Glomerular visceral epithelial cell (primary cell): ENCODE measurements at regions not wholly inside any gene's neighbourhood (a gene's known extent, or its start where the extent isn't known, plus 50 kb on each side); places are given as distances from the start of the nearest gene placed in this dataset.
"Not testable (repeated sequence)": the region's sequence is repeated elsewhere in the genome, so short reads cannot be mapped to it uniquely, and the experiment has no call there.

ENCODE experiments used
- DNase-seq: peaks from one replicate; pipeline ENCODE4 v3.0.0-alpha.2; 2016; ENCODE audit errors: extremely low spot score

DNA sequence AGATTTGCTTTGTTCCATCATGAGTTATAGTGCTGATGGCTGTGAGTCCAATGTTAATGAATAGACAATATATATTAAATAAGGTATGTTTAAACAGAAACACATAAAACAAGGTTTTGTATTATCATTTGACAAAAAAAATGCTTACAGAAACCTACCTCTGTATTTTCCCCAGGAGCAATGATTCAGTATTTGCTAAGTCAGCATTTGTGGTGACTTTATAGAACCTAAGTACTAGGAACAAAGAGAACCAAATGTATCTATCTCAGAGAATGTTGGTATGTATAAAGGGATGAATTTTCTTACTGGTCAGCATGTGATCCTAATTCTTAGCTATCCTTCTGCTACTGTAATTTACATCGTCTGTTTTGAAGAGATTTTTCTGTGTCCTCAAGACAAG lies 421.5 kb upstream of the SEL1L start:
- no peak for DNase-seq

DNA sequence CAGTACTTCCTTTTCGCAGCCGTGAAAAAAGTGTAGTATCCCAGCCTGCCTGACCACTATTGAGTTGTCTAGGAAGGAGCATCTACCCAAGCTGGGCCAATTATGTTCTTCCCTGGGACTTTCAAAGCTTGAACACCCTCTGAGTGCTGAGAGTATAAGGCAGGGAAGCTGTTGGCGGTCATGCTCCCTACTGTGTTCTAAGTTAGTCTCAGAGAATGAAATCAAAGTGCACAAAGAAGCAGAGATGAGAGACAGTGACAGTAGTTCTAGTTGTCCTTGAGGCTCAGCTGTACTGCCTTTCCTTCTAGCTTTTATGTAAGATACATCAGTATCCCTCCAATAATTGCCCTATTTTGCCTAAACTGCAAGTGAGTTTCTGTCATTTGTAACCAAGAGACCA lies 427.1 kb upstream of the SEL1L start:
- no peak for DNase-seq

DNA sequence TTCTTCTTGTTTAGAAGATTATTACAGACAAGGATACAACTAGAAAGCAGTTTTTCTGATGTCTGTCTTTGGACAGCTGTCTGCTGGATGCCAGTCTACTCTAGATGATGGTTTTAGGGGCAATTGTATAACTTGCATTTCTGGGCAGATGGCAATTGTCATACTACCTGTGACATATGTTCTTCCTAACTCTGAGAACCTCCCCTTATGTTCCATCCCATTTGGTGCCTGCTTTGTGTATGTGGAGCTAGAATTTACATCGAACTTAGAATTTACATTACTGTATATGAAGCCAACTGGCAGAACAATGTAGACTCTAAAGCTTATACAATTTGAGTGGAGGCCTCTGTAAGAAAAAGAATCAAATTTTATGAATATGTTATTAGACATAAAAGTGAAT lies 430.2 kb upstream of the SEL1L start:
- DNase-seq: no peak

DNA sequence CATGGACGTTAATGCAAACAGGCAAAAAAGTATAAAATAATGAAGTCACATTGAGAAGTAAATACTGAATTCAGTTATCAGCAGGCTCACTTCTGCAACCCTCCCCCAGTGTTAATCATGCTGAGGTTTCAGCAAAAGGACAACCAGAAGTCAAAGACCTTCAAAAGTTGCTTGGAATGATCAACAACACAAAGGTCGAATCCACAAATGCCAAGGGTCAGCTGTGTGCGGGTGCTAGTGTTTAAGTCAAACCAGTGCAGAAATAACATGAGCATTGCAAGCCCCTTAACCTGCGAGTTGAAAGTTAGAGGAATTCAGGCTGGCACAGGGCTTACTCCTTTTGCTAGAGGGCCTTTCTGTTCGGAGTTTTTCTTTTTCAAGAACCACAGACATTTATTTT lies 436.7 kb upstream of the SEL1L start:
- DNase-seq: no peak

DNA sequence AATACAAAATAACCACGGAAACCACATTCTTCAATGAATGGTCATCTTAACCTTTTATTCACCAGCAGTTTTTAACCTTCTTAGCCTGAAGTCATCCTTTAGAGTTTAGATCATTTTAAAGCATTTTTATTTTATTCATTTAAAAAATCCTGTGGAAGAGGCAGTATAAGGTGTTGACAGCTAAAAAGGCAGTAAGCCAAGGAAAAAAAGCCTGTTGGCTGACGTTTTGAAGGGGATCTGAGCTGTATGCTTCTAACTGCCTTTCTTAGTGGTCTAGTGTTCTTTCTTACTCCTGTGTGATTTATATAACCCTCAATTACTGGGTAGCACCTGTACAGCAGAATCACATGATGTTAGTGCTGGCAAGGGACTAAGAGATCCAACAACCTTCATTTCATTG lies 438.3 kb upstream of the SEL1L start:
- no peak for DNase-seq

DNA sequence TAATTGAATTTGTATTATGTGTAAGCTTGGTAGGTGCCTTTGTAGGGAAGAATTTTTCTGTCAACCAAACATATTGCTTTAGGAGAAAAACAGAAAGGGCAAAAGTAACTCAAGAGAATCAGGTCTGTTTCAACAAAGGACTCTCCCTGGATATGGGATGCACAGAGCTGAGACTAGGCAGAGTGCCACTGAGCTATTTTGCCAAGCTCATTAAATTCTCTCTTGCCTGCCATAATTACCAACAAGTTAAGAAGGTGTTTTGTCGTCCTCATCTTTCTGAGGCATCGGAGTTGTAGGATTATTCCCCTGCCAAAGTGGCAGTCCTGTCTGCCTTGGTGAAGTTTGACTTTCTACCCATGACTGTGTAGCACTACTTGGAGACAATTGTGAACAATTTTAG lies 438.9 kb upstream of the SEL1L start:
- DNase-seq: no peak

DNA sequence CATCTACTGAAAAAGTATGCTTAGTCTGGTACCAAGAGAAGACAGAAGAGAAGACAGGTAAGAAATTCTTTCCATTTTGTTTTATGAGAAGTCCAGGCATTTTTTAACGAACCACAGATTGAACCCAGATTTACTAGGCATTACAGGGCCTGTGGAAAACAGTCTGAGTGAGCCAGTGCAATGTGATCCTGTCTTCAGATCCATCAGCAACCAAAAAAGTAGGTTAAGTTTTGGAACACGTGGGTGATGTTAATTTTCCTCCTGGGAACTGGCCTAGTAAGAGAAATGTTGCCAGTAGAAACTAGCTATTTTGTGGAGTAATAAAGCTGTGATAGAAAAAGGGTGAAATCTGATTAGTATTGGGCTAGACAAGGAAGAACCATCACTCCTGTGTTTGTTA lies 440.9 kb upstream of the SEL1L start:
- no peak for DNase-seq

DNA sequence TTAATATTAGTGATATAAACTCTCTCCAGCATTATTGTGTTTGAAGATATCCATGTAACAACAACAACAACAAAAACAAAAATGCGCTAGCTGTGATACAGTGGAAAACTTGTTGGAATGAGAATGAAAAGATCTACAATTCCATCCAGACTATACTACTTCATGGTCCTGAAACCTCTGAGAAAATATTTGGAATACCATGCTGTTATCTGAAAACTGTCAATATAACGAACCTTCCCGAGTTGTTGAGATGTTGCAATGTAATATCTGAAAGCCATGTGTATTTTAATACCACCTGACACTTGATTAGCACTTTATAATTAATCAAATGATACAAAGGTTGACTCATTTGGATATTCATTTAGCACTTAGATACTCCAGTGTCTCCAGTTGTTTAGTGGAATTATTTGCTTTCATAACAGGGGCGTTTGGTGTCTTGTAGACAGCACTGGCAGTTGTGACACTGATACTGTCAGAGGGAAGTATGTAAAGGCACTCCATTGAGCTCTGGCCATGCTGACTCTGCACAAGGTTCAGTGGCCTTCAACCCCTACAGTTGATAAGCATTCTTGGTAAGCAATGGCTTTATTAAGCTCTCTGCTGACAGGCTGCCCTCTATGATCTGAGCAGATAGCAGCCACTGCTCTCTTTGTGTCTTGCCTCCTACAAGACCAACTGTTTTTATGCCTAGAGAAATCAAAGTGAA lies 447.1 kb upstream of the SEL1L start:
- no peak for DNase-seq

DNA sequence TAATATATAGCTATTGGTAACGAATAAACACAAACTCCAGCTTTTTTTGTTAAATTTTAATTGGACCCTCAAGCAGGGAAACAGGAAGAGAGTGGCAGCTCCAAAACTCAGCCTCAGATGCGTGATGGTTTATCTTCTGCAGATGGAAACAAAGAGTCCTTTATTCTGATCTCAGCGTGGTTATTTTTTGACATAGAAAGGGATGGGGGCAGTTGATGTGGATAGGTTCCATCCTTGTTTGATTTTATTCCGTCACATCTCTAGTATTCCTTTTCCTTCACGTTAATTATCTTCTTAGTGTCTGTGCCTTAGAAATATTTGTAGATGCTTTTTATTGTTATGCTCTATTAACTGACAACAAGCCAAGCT lies 447.6 kb upstream of the SEL1L start:
- no peak for DNase-seq

DNA sequence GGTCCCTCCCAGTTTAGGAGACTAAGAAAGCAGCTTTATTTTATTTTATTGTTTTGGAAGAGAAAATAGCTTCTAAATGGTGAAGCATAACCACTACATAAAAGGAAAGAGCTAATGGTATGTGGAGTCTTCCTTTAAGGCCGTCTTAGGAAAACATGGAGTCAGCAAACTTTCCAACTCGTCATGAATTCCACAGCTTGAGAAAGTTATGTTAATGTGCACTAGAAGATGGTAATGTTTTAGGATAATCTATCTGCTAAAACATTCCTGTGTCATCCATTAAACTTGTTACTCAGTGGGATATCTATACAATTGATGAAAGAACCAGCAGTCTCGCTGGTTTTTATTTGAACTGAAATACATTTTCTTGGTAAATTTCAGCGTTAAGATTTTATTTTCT lies 448.4 kb upstream of the SEL1L start:
- DNase-seq: no peak

DNA sequence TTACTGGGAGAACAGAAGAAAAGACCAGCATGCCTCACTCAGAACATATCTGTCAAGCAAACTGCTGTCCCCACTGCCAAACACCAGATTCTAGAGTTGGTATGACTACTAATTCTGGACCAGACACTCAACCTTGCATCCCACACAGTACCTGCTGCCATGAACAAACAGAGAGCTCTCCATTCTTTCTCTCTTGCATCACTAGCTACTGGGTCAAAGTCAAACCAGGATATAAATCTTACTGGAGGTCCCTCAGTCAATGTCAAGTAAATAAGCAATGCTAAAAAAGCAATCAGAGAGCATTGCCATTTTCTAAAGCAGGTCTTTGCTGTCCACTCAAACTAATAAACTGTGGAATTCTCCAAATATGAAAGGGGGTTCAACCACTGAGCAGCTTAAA lies 452.4 kb upstream of the SEL1L start:
- DNase-seq: no peak

DNA sequence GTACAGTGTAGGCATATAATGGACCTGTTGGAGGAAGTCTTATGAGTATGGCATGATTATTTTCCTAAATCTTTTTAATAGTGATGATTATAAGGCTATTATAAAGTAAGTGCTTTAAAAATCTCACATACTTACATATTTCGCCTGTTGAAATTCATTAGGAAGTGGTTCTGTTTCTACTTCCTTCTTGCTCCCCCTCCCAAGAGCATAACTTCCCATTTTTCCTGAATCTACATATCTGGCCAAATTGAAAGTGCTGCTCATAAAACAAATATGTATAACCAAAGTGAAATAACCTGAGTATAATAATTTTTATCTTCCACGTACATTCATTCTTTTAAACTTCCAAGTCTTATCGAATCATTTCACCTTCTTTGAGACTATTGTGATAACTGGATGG lies 455.6 kb upstream of the SEL1L start:
- no peak for DNase-seq

DNA sequence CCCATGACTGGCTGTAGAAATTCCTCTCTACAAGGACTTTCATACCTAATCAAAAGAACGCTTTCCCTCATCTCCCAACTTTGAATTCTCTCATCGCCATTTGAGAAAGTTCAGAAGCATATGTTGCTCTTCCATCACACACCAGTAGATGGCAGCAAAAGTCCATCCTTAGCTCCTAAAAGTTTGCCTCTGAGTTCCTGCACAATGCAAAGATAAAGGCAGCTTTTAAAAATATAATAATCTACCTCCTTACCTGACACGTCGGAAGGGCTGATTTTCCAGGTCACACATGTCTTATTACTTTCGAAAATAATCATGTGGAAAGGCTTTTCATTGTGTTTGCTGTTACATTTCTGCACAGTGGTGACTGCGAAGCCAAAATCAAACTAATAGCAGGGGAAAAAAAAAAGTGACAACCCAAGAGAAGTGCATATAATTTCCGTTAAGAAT lies 456.7 kb upstream of the SEL1L start:
- peak; percentile 36 for DNase-seq

DNA sequence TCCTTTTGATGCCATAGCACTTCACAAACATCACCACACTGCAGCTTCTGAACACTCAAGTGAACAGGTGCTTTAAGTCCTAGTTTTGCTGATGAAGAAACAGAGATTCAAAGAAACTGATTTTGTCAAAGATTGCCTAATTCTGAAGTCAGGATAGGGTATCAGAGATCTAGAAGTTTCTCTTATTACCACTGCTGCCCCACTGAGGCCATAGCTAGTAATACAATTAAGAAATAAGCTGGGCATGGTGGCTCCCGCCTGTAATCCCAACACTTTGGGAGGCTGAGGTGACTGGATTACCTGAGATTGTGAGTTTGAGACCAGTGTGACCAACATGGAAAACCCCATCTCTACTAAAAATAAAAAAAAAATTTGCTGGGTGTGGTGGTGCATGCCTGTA lies 458.3 kb upstream of the SEL1L start:
- no peak for DNase-seq

DNA sequence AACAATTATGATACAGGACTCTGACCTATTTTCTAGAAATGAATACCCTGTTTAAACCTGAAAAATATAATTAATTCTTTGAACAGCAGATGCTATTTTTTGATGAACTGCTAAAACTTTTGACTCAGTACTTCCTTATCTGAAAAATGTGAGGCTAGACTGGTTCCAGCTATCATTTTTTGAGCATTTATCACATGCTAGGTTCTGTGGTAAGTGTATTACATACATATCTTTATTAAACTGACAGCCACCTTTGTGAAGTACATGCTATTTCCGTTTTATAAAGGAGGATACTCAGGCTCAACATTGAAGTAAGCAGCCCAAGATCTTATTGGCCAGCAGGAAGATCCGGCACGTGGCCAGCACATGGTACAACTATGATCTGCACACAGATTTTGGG lies 459.8 kb upstream of the SEL1L start:
- no peak for DNase-seq

DNA sequence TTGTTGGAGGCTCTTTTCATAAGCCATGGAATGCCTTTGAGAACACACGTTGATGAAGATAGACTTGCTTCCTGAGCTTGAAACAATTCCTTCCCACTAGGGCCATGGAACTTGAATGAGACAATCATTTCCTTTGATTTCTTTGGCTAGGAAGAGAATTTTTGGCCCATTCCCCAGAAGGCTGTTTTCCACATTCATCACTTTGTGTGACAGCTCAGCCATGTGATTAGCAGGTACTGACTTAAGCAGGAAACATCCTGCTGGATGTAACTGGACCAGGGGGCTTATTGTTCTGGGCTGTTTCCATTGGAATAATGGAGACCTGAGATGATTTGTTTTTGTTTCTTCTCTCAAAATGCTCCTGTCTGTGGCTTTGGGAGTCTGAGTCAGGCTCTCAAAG lies 469.8 kb upstream of the SEL1L start:
- no peak for DNase-seq

DNA sequence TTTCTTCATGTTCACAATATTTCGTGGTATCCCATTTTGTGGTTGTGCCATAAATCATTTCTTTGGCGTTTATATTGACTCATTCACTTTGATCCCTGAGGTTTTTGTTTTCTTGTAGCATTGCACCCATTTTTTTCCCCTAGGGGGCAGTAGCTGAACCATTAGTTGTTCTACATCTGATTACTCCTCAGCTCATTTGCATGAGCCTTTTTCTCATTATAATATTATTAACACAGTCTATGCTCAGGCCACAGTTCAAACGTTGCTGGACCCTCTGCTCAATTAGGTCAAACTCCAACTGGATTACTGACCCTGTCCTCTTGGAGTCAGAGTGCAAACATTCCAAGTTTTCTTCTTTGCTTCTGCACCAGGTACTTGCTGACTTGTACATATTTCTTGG lies 475.4 kb upstream of the SEL1L start:
- DNase-seq: no peak

DNA sequence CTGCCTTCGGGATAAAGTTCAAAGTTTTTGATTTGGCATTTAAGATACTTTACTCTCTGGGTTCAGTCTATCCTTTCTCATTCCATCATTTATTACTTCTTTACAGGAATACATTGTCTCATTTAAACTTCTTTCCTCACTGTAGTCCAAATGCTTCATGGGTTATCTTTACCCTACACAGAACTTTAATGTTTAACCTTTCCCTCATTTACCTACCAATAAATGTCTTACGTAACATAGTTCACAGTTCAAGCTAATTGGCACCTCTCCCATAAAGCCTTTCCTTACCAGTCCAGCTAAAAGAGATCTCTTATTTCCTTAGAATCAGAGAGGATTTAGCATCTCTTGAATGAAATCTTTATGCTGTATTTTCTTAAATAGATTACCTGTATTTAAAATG lies 476.3 kb upstream of the SEL1L start:
- no peak for DNase-seq

DNA sequence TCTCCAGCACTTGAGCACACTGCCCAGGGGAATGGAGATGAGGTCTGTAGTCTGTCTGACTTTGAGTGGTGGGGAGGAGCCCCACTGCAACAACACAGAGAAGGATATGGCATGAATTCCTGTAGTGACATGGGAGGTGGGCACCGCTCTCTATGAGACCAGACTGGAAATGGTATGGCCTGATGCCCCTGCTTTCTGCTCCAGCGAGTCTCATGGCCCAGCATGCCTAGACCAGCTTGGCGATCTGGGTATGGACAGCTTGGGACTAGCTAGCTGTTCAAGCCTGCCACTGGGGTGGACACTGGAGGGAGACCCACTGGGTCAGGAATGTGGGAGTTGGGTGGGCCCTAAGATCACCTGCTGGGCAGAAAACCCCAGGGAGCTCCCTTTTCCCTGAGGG lies 477.8 kb upstream of the SEL1L start:
- DNase-seq: no peak

DNA sequence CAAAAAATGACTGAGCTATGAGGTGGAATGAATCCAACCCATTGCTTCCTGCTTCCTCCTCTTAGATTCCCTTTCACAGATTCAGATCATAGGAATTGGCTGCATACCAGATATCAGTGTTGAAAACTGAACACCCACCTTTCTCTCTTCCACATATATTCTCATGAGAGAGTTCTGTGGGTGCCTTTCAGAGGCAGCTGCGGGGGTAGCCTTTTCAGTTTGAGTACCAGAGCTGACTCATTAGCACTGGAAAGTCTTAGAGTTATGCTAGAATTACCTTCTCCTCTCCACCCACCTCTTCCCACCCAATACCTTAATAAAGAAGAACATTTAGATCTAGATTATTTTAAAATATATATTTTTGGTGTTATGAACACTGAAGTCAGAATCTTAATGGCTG lies 495.4 kb upstream of the SEL1L start:
- no peak for DNase-seq

DNA sequence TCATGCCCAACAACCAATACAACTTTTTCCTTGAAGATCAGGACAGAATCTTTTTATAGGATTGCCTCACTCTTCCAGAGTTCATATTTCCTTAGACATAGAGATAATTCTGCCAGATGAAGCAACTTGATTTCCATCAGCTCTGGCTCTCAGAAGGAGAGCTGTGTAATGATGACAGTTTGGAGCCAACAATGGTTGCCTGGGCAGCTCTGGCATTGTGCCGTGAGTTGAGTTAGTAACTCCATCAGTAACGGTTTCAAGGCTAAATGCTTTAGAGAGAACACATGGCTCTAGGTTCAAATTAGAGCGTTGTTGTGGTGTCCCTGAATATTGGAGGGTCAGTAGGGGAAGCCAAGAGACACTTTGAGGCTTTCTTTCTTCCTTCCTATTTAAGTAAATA lies 501.7 kb upstream of the SEL1L start:
- DNase-seq: no peak

DNA sequence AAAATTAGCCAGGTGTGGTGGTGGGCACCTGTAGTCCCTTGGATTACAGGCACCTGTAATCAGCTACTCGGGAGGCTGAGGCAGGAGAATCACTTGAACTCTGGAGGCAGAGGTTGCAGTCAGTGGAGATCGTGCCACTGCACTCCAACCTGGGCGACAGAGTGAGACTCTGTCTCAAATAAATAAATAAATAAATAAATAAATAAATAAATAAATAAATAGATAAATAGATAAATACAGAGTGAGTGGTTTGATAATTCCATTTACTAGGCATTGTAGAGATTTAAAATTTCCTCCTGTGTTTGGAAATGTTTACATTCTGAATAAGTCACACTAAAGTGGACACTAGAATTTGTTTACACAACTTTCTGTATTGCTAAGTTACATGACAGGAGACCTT lies 504.4 kb upstream of the SEL1L start:
- not testable (repeated sequence) for DNase-seq

DNA sequence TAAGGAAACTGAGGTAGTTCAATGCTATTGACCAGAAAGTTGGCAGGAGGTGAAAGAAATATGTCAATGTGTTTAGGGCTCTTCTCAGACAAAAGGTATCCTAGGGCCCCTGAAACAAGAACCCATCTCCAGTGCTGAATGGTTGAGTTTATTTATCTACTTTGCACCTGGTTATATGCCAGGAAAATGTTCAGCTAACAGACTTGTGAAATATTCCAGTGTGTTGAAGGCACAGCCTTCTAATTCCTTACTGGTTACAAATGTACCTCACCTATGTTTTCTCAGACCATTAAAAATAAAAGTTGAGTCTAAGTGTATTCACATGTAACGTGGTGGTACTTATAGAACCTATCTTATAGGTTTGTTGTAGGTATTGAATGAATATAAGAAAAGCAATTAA lies 511.7 kb upstream of the SEL1L start:
- DNase-seq: no peak

DNA sequence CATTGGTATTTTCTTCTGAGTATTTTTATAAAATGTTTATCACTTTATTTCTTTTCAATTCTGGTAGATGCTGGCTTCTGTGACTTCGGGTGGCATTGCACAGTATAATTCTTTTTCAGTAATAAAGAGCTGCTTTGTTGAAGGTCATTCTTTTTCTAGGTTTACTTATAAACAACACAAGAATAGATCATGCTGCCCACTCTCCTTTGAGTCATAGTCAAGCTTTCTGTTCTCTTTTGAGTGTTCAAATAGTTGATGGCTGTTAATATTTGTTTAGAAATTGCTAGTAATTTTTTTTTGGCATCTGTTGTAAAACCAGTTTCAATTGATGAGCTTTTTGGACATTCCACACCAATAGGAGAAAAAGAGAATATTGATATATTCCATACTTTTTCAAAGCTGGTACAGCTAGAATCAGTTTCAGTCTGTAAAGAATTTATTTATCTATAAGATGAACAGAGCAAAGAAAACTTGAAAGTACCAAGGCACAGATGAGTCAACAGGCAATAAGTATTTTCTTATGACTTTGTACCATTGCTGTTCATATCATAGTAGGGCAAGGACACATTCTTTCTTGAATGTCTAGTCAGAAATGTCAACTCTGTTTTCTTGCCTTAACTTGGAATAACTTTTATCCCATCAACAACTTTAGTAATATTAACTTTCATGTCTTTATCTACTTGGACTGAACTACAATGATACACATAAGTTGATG lies 513.0 kb upstream of the SEL1L start:
- no peak for DNase-seq
